NCI-H2196 (cell line): ENCODE measurements at regions not wholly inside any gene's neighbourhood (a gene's known extent, or its start where the extent isn't known, plus 50 kb on each side); places are given as distances from the start of the nearest gene placed in this dataset.
"Not testable (repeated sequence)": the region's sequence is repeated elsewhere in the genome, so short reads cannot be mapped to it uniquely, and the experiment has no call there.

Experiments used
- DNase-seq: peaks from one replicate; lab custom pipeline; 2025; ENCODE audit not compliant: unreplicated experiment; lab: John Stamatoyannopoulos, UW

DNA sequence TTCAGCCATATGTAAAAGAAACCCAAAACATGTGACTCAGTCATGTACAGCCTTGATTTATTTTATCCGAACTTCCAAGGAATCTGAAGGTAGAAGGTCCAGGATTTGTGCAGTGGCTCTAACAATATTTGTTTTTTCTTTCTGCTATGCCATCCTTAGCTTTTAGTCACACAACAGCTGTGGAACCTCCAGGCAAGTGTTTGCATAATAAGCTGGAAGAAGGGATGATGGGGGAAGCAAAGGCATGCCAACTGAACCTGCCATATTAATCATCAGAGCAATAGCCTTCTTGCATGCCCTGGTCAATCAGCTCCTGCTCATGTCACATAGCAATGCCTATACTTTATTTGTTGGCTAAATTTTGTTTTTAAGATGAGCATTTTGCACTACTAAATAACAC, 444.7 kb upstream of the ARPP21 start:
- no peak for DNase-seq

DNA sequence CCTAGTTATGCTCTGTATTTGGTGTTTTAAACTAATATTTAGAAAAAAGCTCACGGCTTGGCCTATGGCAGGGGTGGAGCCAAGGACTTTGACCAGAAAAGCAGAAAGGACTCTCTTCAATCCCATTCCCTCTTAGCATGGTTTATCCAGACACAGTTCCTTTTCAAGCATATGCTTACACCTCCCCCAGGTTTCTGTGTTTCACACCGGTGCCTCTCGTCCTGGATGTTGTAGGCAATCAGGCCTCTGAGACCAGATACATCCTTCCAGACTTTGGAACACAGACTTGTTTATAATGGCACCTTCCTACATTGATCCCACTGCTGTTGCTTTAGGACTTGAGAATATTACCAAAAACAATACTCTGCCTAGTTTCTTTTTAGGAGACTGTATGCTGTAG, 440.5 kb upstream of the ARPP21 start:
- no peak for DNase-seq

DNA sequence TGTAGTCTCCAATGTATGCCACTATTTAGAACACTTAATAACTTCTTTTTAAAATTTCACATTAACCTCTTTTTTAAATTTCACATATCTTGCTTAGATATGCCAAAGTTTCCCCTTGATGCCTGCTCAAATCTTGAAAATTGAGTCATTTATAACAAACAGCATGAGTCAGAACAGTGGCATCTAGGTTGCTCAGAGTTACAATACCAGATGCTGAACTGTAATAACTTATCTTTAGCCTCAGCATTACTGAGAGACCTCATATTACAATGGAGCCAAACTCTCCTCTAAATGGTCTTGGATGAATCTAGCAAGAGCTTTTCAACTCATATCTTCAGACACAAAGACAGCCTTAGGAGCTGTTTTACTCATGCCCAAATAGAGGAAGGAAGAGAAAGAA, 439.3 kb upstream of the ARPP21 start:
- DNase-seq: no peak

DNA sequence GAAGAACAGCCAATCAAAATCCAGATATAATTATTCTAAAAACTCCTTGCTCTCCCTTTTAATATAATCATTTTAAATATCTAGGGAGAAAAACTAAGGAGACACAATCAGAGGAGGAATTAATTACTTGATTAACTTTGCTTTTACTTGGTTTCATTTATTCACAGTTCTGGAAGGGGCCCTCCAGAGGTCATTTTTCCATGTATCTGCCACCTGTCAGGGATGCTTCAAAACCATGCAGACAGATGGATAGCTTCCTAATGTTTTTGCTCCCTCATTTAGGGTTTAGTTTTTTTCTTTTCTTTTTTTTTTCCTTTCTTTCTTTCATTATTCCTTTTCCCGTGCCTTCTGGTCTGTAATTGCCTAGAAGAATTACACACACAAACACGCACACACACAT, 438.1 kb upstream of the ARPP21 start:
- no peak for DNase-seq

DNA sequence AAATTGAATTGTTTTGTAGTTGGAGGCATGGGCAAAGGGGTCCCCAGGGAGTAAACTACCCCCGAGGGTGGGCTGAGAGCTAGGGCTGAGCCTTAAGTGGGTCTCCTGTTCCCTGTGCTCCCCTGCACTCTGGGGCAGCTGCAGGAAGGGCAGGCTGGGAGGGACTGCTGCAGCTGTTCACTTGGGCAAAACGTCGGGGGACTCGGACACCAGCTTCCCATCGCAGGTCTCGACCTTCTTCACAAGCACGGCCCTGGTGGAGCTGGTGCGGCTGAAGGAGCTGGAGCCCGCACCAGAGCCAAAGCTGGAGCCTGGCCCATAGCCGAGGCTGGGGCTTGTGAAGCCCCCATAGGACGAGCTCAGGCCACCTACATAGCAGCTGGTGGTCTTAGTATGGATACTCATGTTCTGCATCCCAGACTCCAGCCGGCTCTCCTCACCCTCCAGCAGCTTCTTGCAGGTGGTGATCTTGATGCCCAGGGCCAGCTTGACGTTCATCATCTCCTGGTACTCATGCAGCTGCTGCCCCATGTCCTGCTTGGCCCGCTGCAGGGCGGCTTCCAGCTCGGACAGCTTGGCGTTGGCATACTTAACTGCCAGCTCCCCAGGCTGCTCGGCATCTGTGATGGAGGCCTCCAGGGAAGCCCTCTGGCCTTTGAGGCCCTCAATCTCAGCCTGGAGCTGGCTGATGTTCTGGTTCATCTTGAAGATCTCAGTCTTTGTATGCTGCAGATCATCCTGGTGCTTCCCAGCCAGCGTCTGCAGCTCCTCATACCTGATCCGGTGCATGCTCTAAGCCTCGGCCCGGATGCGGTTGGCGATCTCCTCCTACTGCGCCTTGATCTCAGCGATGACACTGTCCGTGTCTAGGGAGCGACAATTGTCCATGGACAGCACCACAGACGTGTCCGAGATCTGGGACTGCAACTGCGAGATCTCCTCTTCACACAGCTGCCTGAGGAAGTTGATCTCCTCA, 423.5 kb upstream of the ARPP21 start:
- DNase-seq: no peak

DNA sequence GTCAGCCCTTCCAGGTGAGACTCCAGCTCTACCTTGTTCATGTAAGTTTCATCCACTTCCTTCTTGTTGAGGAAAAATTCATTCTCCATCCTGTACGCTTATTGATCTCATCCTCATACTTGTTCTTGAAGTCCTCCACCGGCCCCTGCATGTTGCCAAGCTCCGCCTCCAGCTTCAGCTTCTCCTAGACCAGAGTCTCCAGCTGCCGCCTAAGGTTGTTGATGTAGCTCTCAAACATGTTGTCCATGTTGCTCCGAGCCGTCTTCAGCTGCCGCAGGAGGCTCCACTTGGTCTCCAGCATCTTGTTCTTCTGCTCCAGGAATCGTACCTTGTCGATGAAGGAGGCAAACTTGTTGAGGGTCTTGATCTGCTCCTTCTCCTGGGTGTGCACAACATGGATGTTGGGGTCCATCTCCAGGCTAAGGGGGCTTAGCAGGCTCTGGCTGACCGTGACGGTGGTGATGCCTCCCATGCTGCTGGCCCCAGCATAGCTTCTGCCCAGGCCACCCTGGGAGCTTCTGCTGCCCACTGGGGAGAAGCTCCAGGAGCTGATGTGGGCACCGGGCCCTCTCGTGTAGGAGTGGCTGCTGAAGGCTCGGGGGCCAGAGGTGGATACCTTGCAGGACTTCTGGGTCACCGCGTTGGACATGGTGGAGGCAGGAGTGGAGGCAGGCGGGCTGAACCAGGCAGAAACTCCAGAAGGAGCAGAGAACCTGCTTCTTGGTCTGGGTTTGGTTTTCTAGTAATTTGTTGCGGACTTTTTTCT, 422.6 kb upstream of the ARPP21 start:
- DNase-seq: no peak

DNA sequence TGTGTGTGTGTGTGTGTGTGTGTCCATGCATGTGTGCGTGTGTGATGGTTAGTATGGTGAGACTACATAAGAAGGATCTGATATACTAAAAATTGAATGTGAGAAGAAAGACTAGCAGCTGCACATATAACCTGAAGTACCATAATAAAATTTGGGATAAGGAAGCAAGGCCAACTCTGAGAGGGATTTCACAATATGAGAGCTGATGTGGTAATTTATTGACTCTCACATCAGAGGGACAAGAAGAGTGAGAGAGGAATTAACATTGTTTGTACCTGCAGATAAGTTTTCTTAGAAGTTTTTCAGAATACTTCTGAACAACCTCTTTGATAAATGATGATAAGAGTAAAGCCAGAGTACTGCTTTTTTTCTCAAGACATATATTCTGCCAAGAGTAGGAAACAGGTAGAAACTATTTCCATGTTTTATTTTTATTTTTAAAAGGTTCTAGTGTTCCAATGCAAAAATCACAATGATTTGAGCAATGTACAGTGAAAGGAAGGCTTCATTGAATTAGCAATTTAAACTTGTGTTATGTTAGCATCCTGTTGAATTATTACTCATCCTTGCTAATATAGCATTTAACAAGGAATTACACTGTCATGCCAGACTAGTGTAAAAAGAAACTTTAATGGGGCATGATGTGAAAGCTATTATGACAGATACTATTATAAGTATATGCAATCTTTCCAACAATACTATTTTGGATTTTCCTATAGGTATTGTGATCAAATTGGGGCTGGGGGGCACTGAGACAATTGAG, 415.5 kb upstream of the ARPP21 start:
- no peak for DNase-seq

DNA sequence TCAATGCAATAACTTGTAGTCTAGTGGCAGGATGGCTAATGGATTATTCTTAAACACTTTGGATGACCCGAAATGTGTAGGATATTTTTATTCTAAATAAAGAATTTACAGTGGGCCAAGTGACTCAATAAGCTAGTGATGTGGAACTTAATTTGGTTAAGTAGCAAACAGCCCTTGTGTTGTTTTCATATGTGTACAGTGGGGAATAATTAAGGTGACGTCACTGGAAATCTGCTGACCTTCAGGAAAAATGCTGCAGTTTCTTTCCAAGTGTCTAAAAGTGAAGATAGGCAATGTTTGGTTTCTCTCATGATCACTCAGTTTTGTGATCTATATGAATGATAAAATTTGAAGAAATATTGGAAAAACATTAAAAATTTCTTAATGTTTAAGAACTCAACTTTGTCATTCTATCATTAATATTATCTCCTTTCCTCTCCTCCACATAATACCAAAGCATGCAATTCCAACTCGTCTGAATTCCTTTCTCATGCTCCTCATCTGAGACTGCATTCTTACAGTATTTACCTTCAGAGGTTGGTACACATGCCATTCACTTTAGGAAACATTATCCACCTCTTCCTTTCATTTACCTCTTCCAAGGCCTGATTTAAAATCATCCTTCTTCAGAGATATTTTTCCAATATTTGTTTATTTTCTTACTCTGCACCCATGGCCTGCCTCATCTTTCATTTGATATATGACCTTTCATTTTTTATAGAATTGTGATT, 414.6 kb upstream of the ARPP21 start:
- no peak for DNase-seq

DNA sequence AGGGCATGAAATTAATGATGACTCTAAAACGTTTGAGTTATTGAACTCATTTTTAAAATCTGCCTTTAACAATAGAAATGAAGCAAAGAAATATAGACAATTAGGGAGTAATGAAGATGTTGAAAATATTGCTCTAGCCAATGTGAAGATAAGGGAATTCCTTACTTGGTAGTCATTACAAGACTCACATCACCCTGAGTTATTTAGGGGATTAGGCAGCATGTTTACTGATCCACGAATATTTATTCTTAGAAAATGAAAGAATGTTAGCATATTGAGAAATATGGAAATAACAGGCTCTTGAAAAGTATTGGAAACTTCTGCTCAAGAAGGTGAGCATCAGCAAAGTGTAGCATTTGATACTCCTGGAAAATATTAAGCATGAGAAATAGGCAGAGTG, 398.1 kb upstream of the ARPP21 start:
- DNase-seq: no peak

DNA sequence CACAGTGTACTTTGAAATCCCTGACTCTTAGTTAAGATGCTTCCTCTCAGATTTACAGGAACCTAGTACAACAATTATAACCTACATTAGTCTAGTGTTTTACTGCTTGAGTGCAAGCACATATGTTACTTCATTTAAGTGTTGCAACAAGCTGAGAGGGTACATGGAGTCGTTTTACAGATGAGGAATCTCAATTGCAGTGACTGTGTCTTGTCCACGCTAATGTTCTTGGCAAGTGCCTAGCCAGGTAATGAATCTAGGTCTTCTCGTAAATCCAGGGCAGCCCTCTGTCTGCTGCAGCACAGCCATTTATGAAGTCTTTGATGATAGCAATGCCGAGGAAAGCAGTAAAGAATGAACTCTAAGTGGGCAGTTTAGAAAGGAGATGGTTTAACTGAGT, 384.4 kb upstream of the ARPP21 start:
- no peak for DNase-seq

DNA sequence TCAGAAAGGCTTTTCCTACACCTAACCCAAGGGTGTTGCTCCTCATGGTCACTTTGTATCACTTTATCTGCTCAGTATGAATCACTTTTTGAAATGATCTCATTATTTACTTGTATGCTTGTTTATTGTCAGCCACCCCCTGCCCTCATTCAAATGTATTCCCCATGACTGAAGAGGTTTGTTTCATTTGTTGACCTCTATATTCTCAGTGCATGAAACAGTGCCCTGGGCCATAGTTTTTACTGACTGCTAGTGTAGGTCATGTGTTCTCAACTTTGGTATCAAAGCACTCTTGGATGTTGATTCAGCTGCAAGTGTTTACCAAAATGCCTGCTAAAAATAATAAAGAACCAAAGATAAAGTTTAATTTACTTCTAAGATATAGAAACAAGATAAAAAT, 381.7 kb upstream of the ARPP21 start:
- DNase-seq: no peak

DNA sequence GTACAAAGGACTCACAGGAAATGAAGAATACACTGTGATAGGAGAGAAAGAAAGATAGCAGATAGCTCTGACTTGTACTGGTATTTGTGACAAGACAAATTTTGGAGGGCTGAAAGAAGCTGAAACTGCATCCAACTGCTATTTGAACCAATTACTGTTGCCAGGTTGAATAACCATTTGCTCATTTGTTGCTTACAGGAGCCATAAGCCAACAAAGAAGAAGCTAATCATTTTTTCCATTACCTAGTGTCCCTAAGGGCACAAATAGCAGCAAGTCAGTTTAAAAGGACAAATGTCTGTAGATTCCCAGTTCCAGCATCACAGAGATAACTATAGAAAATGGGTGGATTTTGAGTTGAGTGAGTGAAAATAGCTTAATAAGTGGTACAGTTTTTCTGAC, 376.9 kb upstream of the ARPP21 start:
- DNase-seq: no peak

DNA sequence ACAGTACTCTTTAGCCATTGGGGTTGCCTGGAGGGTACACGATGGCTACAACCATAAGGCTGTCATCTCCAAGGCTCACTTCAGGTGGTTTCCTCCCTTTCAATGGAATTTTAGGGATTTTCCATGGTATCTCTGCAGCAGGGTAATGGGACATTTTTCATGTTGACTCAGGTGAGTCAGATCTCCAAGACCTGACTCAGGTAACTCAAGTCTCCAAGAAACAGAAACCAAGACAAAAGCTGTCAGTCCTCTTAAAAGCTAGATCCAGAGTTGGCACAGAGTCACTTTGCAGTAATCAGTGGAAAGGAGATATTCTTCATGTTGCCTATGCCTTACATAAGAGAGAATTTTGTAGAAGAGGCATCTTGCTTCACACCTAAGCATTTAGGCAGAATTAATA, 375.8 kb upstream of the ARPP21 start:
- DNase-seq: no peak

DNA sequence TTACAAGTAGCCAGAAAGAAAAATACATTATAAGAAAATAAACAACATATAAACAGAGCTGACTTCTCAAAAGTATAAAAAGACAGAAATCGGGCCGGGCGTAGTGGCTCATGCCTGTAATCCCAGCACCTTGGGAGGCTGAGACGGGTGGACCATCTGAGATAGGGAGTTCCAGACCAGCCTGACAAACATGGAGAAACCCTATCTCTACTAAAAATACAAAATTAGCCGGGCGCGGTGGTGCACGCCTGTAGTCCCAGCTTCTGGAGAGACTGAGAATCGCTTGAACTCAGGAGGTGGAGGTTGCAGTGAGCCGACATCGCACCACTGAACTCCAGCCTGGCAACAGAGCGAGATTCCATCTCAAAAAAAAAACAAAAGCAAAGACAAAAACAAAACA, 373.3 kb upstream of the ARPP21 start:
- not testable (repeated sequence) for DNase-seq

DNA sequence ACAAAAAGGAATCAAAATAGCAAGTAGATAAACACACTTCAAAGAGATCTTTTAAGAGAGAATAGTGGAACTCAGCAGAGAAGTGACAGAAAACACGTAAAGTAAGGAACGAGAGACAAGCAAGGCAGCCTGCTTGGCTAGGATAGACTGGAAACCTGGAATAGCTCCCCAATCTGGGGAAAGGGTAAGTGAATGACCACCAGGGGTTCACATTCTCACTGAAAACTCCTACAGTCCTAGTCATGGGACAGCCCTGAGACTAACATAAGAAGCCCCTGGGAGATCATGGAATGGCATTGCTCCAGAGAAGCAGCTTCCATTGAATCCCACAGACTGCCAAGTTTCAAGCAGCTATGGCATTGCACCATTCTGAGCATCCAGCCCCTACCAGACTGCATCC, 363.6 kb upstream of the ARPP21 start:
- DNase-seq: no peak

DNA sequence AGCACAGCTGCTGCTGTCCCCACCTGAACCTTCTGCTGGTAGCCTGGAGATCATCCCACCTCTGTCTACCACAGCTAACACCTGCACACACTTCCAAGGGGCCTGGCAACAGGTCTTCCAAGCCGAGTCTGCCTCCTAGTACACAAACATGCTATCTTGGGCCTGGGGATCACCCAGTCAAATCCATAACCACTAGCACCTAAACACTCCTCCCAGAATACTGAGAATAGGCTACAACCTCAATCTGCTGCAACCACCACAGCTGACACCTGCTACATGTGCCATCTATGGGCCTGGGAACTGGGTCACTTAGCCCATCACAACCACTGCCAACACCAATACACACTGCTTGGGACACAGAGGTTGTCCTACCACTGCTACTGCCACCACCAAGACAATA, 362.8 kb upstream of the ARPP21 start:
- no peak for DNase-seq

DNA sequence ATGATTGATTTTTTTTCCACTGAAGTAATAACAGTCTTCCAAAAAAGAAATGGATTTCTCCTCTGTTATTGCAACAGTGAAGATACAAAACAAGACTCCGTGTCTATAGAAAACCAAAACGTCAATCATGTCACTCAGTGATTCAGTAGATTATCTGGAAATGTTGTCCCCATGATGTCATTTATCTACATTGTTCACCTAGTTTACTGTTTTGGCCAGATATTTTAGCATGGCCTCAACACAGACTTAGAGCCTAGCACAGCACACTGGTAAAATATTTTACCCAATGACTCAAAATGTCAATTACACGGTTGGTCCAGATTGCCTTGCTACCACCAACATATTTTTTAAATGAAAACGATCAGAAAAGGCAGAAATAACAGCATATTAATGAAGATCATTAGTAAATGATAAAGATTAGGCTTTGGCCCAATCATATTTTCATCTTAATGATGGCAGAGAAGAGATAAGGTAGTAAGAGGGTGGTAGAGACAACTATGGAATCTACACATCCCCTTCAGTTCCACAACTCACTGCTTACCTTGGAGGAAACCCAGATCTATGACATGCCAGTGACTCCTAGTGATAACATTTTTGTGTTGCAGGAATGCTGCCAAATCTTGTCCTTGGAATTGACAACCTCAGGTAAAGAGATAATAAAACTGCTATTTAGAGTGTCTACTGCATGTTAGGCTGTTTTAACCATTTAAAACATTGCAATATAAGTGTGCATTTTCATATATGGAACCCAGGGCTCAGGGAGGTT, 347.7 kb upstream of the ARPP21 start:
- DNase-seq: no peak

DNA sequence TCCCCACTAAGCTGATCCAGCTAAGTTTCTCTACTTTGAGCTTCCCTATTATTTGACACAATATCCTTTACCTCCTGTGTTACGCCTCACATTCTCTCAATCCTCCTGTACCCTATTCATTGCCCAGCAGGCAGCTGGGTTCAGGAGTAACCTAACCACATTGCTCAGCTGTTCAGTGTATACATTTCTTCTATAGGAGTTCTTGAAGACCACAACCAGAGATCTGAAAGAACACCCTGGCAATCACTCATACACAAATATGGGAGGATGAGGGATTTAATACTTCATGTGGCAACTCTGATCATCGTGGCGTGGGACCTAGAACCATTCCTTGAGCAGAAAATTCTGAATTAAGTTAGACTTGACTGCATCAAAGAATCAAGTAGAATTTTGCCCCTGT, 346.8 kb upstream of the ARPP21 start:
- DNase-seq: no peak

DNA sequence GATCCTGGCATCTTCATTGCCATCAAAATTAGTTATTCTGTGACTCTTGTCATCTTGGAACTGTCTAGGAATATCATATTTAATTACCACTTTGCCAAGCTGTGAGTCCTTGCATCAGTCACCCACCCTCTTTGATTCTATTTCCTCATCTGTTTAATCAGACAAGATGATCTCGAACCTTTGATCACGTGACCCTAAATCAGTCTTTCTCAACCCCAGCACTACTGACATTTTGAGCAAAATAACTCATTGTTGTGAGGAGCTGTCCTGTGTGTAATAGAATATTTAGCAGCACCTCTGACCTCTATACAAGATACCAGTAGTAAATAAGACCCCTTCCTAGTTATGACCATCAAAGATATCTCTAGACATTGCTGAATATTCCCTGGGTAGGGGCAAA, 343.4 kb upstream of the ARPP21 start:
- DNase-seq: no peak

DNA sequence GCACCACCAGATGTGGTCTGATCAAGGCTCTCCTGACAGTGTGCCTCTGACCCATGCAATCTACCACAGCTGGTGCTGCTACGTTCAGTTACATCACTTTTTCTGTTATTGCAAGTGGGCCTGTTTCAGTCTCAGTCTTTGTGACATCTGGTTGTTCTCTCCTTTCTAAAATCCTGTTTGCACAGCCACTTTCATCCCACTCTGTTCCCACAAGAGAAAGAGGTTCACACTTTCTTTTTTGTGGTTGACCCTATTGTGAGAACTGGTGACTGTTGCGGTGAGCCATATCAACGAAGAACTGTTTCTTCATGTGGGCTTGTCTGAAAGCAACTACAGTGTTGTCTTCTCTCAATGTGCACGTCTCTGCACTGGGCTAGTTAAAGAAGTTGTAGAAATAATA, 342.8 kb upstream of the ARPP21 start:
- no peak for DNase-seq
